Activated naive CD8-positive, alpha-beta T cell treated with anti-CD3 and anti-CD28 coated beads, Interleukin-2, amount 50 U/mL, for 16 hours (primary cell): ENCODE measurements at regions not wholly inside any gene's neighbourhood (a gene's known extent, or its start where the extent isn't known, plus 50 kb on each side); places are given as distances from the start of the nearest gene placed in this dataset.

Source experiments
- DNase-seq: peaks from one replicate; pipeline ENCODE4 v3.0.0-alpha.2; 2020; ENCODE audit warnings: low read depth, low spot score

DNA sequence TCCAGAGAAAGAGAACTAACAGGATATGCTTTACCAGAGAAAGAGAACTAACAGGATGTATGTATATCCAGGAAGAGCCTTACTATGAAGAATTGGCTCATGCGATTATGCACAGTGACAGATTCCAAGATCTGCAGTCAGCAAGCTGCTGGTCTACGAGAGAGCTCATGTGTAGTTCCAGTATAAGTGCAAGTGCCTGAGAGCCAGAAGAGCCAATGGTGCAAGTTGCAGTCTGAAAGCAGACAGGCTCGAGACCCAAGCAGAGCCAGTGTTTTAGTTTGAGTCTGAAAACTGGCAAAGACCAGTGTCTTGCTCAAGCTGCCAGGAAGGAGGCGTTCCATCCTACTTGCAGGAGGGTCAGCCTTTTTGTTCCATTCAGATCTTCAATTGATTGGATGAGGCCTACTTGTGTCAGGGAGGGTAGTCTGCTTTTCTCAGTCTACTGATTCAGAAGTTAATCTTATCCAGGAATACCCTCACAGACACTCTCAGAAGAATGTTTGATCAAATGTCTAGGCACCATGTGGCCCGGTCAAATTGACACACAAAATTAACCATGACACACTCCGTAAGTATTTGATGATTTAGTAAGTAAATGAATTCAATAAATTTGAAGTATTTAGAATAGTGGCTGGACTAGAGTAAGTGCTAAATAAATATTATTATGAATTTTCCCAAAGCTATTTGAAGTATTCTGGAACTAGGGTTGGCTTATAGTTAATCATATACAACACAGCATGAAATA is 372.1 kb upstream of the SGCD start:
- DNase-seq, result no peak

DNA sequence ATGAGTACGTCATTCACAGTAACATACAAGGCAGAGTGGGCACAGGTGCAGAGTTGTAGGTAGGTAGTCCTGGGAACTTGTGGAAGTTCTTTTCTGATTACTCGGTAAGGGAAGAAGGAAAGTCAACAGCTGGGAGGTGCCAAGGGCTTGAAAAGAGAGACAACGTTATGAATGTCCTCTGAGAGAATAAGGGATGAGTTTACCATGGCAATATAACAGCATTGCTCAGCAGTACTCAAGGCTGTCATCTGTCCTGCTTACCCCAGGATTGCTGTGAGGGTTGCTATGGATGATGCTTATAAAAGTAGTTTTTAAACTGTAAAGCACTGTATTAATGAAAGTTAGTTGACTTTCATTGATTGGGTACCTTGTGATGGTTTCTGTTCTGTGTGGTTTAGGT is 369.1 kb upstream of the SGCD start:
- DNase-seq, result no peak

DNA sequence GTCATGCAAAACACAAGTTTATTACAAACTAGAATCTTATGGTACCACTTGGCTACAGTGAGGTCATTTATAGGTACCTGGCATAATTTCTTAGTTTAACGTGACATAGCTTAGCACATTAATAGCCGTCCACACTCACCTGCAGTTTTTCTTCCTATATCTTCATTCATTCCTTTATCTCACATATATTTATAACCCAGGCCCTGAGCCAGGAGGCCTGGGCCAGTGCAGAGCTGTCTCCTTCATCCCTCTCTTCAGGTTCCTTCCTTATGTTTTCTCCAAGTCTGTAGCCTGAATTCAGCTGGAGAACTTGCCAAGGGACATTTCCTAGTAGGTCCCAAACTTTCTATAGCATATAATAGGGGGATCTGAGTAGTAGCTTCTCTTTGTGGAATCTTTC is 367.9 kb upstream of the SGCD start:
- no peak for DNase-seq

DNA sequence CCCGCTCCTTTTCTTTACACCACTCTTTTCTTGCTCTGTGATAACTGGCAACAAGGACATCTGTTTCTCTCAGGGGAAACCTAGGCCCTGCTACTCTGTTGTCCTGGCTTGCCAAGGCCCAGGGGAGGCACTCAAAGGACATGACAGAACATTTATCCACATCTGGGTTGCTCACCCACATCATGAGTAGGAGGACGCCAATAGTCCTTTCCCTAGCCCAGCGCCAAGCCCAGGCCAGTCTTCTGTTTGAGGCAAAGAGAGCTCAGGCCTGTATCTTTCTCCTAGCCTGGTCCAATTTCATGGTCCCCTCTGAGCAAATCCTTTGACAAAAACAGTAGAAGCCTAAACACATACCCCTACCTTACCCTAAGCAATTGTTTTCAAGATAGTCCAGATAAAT is 366.8 kb upstream of the SGCD start:
- no peak for DNase-seq

DNA sequence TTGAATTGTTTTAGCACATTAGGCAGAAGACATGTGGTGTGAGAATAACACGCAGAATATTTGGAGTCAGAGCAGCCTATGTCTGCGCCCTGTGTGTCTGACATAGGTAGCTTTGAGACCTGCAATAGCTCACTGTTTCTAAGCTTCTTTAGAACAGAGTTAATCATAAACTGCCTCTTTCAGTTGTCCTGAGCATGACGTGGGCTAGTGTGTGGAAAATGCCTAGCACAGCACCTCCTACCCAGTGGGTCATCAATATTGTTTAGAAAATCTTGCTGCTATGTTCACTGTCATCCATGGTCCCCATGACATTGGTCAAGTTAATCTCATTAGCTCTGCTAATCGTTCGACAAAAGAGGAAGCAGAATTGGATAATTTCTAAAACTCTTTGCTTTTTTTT is 357.4 kb upstream of the SGCD start:
- no peak for DNase-seq

DNA sequence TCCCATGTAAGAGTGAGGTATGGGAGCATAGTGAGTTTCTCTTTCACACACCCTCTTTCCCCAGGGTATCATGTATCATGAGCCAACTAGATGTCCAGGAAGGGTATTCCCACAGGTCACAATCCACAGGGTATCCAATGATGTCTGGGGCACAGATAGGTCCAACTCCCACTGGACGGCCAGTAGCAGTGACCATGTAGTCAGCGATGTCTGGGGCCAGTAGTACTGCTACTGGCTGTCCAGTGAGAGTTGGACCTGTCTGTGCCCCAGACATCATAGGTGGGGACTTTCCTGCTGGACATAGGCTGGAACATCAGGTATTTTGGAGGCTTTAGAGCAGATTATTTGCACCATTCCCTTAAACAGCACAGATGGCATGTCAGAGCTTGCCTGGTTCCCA is 352.6 kb upstream of the SGCD start:
- no peak for DNase-seq

DNA sequence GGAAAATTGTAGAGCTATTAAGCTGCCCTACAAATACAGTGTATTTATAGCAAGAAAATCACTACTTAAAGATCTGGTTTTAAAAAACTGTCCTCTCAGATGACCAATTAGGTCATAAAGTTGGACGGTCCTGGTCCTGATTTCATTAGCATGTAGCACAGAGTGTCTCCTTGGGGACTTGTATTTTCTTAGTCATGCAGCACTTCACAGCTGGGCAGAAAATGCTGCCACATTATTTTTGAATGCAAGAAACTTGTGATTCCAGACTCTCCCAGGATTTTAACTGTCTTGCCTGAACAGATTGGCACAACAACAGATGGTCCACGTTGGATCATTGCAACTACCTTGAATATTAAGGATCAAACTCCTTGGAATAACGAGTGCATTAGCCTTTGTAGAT is 348.1 kb upstream of the SGCD start:
- DNase-seq, result no peak

DNA sequence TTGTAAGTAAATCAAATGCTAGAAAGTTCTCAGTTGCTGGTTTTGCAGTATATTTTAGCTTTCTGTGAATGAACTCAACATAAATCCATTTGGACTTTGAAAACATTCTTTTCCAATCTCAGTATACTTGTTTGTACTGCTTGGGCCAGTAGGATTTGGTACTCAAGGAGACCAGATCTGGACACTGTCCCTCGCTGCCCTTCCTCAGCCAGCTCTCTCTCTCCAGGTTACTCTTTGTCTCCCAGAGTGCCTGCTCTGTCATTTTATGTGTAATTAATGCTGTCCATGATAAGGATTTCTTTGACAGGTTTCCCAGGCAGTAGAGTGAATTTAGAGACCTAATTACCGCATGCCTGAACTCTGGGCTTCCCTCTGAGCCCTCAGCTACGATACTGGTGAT is 344.6 kb upstream of the SGCD start:
- no peak for DNase-seq

DNA sequence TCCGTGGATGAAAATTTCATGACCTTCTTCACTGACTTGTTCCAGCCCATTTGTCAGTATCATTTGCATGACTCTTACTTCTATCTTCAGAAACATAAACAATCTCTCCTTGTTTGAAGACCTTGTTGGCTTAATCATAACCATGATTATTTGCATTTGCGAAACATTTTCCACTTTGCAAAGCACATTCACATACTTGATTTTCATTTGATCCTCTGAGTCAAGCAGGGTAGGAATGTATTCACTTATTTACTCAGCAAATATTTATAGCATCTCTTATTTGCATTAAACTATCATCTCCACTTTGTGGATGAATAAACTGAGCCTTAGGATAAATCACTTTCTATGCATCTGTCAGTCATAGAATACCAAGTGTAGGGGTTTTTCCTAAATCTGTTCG is 343.0 kb upstream of the SGCD start:
- DNase-seq, result no peak

DNA sequence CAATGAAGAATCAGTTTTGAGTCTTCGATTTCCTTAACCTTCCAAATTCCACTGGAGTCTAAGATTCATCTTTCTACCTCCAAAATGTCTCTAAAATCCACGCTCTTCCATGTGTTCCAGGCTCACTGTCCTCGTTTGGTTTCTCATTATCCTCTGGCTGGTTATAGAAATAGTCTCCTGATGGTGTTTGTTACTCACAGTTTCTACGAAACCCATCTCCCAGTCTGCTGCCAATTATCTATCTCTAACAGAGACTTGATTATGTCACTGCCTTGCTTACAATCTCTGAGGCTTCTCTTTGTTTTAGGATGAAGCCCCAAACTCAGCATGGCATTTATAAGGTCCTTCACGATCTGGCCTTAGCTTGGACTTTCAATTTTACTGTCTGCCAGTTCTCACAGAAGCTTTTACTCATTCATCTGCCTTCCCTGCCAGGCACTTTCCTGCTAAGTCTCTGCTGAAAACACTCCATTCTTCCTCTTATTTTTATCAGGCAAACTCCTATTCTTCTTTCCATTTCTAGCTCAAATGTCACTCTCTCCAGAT is 339.6 kb upstream of the SGCD start:
- no peak for DNase-seq

DNA sequence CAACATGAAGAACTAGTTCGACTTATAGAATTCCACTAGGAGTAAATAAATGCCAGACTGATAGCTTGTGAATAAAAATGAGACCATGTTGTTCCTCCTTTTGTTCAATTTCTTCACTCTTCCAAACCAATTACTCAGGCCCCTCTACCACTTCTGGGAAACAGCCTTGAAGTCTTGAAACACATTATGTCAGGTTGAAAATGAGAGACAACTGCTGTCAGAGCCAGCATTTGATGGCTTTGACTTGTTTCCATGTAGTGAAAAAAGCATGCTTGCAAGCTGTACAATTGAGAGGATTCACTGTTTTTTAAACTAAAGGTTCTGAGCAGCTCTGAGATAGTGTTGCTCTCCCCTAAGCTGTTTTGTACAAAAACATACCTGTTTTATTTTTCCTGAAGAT is 337.1 kb upstream of the SGCD start:
- DNase-seq, result no peak

DNA sequence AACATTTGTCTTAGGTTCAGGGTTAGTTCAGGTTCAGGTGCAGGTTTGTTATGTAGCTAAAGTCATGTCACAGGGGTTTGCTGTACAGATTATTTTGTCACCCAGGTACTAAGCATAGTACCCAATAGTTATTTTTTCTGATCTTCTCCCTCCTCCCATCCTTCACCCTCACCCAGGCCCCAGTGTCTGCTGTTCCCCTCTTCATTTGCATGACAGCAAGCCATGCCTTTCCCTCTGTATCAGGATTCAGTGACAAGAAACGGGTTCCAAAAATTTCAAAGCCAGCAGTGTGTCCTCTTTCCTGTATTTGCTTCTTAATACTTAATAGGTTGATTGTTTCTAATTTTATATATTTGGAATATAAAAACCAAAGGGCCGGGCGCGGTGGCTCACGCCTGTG is 330.8 kb upstream of the SGCD start:
- DNase-seq, result no peak

DNA sequence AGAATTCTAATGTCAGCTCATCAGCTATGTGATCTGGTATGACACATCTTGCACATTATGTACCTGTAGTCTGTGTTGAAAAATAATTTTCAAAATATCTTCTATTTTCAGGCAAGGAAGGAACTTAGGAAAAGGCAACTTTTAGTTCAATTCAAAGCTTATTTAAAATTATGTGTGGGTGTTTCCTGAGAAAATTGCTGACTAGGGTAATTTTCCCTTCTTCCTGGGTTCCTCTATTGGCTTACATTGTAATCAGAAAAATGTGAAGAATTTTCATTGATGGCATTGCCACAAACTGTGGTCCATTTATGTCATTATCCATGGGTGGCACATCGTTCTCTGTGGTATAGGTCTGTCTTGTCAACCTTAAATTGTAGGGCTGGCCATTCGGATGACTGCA is 328.7 kb upstream of the SGCD start:
- DNase-seq, result no peak

DNA sequence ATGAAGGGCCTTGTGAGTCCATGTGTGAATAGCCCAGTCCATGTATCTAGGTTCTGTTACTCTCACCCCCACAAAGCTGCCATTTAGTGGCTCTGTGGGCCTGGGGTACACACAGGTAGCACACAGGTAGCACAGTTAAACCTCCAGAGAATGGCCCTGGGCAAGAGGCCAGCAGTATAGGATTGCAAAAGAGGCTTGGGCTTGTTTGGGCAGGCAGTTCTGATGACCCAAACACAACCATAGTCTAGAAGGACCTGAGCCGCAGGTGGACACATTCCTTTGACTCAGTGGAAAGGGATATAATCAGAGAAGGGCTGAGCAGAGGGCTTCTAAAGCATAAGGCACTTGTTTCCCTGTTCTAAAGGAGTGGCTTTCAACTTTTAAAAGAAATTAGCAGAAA is 326.8 kb upstream of the SGCD start:
- no peak for DNase-seq

DNA sequence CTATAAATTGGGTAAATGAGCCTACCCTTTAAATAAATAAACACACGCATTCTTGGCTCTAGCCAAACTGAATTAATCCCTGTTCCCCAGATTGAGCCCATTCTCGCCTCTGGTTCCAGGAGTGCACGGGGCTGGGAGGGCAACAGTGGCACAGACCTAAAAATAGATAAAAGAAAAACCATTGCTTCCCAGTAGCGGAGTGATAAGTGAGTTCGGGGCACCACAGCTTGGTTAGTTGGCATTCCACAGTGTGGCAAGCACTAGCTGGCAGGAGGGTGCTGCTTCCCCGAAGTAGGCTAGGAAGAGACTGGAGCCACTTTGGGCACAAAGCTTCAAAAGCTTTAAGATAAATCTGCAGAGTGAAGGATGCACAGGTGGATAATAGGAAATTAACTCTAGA is 322.2 kb upstream of the SGCD start:
- DNase-seq, result no peak

DNA sequence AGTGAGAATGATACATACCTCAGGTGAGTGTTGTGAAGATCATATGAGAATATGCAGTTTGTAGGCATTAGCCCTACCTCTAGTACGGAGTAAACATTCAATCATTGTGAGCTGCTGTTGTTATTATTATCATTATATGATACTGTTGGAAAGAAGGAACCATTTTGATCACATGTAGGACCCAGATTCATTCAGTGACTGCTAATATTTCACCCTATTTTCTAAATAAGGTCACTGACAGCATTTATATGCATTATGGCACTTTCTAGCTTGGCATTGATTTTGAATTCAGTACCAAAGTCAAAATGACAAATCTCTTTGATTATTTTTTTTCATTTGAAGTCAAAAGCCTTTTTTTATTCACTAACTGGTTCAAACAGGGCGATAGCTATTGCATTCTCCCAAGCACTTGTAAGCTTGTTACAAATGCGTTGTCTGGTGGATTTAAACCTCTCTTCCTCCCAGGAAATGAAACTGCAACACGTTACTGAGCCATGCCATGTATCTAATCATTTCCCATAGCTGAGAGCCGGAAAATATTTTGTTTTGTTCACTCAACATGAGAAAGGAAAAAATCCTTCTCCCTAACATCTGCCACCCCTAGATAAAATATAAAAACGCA is 320.8 kb upstream of the SGCD start:
- DNase-seq, result no peak

DNA sequence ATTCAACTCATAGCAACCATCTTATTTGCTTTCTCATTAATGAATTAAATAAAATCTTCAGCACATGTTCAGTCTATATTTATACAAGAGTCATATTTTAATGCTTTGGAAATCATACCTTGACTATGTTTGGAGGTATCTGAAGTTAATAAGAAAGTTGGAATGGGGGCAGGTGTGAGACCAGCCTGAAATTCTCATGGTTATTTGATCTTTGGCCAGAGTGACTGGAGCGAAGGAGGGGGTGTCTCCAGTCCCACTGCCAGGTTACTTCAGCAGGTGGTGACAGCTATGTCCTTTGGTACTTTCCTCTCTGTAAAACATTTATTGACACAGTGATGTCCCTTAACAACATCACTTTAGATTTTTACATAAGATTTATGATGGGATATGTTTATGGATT is 318.1 kb upstream of the SGCD start:
- DNase-seq, result no peak

DNA sequence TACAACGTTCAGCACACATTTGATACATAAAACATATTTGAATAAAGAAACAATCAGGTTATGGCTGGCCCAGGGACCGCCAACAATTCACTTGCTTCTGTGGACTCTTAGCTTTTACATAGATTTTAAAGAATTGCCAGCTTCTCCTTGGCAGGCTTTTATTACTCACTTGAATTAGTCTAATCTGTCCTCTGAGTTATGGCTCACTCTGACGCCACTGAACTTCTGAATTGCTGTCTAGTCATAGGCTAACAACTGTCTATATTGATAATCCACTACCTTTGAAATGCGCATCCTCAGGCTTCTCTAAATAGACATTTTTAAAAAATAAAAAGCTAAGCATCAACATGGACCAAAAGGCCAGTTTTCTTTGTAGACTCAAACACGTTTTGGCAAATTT is 317.4 kb upstream of the SGCD start:
- no peak for DNase-seq

DNA sequence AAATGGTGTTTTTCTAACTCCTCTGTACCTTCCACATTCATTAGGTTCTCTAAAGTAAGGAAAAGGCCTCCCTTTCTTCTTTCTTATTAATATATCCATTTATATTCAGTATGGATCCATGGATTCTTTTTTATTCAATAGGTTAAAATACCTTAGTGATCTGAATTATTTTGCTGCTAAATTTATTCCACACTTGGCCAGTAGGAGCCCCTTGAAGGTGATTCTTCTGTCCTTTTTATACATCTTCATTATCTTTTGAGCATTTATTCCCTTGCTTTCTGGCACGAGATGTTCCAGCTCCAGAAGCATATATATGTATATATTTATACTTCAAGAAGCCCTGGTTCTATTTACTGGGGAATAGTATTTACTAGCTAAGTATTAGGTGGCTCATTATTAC is 311.8 kb upstream of the SGCD start:
- no peak for DNase-seq

DNA sequence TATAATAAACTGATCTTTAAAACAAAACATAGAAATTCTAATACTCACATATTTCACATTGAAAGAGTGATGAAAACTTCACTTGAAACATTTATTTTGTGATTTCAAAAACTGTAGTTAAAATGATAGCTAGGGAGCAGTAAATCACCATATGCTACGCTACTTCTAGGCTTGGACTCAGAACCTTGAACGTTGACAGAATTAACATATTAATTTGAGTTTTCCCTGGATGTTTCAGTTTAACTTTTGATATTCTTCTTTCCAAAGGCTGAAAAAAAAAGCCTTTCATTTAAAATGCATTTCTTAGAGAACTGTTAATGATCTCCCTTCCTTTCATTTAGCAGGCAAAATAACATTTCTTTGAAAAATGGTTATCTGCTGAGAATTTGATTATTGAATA is 307.8 kb upstream of the SGCD start:
- no peak for DNase-seq

DNA sequence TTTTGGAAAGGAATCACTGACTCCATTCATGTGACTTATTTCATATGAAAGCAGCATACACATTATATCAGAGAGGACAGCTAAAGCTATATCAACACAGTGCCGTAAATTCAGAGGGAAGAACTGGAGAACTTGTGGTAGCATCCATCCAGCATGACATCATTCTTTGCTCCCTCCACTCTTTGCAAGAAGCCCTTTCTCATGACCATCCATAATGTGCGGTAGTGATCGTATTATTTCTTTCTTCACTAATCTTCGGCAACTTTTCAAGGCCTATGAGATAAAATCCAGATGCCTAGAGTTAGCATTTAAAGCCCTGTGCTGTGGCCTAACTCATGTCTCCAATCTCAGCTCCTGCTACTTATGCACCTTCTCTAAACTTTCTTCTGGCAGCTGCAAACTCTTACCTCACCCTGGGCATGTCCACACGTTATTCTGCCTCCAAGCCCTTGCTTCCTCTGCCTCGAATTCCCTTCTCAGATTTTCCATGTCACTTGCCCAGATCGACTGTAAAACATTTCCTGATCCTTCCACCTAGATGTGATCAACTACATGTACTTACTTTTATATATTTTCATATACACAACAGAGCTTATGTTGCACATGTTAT is 307.3 kb upstream of the SGCD start:
- DNase-seq, result no peak

DNA sequence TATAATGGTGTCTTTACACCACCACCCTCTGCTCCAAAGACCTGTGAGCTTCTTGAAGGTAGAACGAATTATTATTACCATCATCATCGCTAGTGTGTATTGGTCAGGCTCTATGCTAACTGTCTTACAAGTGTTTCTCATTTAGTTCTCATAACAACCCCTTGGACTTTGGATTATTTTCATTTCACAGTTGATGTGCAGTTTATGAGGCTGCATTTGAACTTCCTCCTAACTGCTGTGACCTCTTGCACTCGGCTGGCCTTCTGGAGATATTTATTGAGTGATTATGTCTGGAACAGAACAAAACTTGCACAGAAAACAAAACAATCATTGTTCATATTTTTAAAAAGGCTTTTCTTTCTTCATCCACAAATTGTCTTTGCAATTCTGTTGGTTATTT is 306.3 kb upstream of the SGCD start:
- no peak for DNase-seq

DNA sequence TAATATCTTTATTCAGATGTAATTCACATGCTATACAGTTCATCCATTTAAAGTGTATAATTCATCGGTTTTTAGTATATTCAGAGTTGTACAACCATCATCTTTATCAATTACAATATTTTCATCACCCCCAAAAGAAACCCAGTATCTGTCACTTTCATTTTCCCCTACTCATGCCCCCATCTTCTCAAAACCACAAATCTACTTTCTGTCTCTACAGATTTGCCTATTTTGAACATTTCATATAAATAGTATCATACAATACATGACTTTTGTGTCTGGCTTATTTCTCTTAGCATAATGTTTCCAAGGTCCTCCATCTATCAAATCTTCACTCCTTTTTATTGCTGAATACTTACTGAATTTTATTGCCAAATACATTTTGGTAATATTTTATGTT is 305.1 kb upstream of the SGCD start:
- no peak for DNase-seq
